Neural cell (in vitro differentiated cells): ENCODE measurements at regions not wholly inside any gene's neighbourhood (a gene's known extent, or its start where the extent isn't known, plus 50 kb on each side); places are given as distances from the start of the nearest gene placed in this dataset.
A peak's percentile ranks its signal among the peaks of the same experiment; 100 is the strongest.

Experiments
- H2AFZ ChIP-seq: fragments of 200-600, 300-800 bp; sonication (generic), shearing (Covaris generic); 2 replicates; pipeline ENCODE4 v1.6.0; 2014; ENCODE audit warnings: low read depth, mild to moderate bottlenecking, antibody characterized with exemption, low read length, moderate library complexity
- H3F3A ChIP-seq: fragments of 200-600 bp; shearing (Covaris generic); 2 replicates; pipeline ENCODE4 v1.6.1; 2016; ENCODE audit warnings: mild to moderate bottlenecking, moderate library complexity, mixed read lengths, antibody characterized with exemption, low read length; ENCODE audit not compliant: insufficient read depth, poor library complexity, severe bottlenecking
- H3K27ac ChIP-seq: fragments of 200-600, 300-800 bp; sonication (generic), shearing (Covaris generic); 2 replicates; pipeline ENCODE4 v1.5.1; 2014; ENCODE audit warnings: mild to moderate bottlenecking, low read length, moderate library complexity
- H3K27me3 ChIP-seq: fragments of 300-800, 200-600 bp; sonication (generic), shearing (Covaris generic); 2 replicates; pipeline ENCODE4 v1.6.0; 2014; ENCODE audit warnings: mild to moderate bottlenecking, low read depth, low read length, moderate library complexity; ENCODE audit not compliant: insufficient read depth
- H3K36me3 ChIP-seq: fragments of 300-800, 200-600 bp; sonication (generic), shearing (Covaris generic); 2 replicates; pipeline ENCODE4 v1.5.1; 2014; ENCODE audit warnings: mild to moderate bottlenecking, antibody characterized with exemption, low read length, moderate library complexity; ENCODE audit not compliant: insufficient read depth
- H3K4me2 ChIP-seq: fragments of 300-800, 200-600 bp; sonication (generic), shearing (Covaris generic); 2 replicates; pipeline ENCODE4 v1.6.0; 2014; ENCODE audit warnings: mild to moderate bottlenecking, low read length
- H3K4me3 ChIP-seq: fragments of 300-800, 200-600 bp; sonication (generic), shearing (Covaris generic); 2 replicates; pipeline ENCODE4 v1.5.1; 2014; ENCODE audit warnings: mild to moderate bottlenecking, low read length, moderate library complexity
- H3K79me2 ChIP-seq: fragments of 200-600 bp; shearing (Covaris generic); replicated peaks from 2 replicates; pipeline ENCODE4 v1.6.0; 2014; ENCODE audit warnings: mild to moderate bottlenecking, low read length, moderate library complexity; ENCODE audit not compliant: insufficient read depth
- H3K9ac ChIP-seq: fragments of 300-800, 200-600 bp; sonication (generic), shearing (Covaris generic); 2 replicates; pipeline ENCODE4 v1.6.1; 2016; ENCODE audit warnings: mild to moderate bottlenecking, low read length, mixed read lengths
- H3K9me2 ChIP-seq: fragments of 200-600 bp; shearing (Covaris generic); 2 replicates; pipeline ENCODE4 v1.6.1; 2016; ENCODE audit warnings: mild to moderate bottlenecking, low read length, mixed read lengths; ENCODE audit not compliant: insufficient read depth
- H3K9me3 ChIP-seq: fragments of 200-600, 300-800 bp; sonication (generic), shearing (Covaris generic); 2 replicates; pipeline ENCODE4 v1.6.1; 2016; ENCODE audit warnings: mild to moderate bottlenecking, mixed run types, low read length, moderate library complexity, mixed read lengths
- H4K20me1 ChIP-seq: fragments of 200-600 bp; shearing (Covaris generic); 2 replicates; pipeline ENCODE4 v1.6.1; 2016; ENCODE audit warnings: mild to moderate bottlenecking, mixed run types; ENCODE audit not compliant: insufficient read depth
- EP300 ChIP-seq: fragments of 450-650 bp; conservative IDR thresholded peaks from 2 replicates; pipeline ENCODE4 v1.6.1; 2014; ENCODE audit warnings: antibody characterized with exemption, mild to moderate bottlenecking, moderate library complexity; ENCODE audit not compliant: poor library complexity, severe bottlenecking
- EZH2 ChIP-seq: fragments of 200-600, 300-800 bp; shearing (Covaris generic), sonication (generic); IDR thresholded peaks from 2 replicates; pipeline ENCODE4 v1.6.1; 2014; ENCODE audit warnings: antibody characterized with exemption, low read length, borderline replicate concordance, mild to moderate bottlenecking; ENCODE audit not compliant: insufficient read depth, poor library complexity, severe bottlenecking
- MXI1 ChIP-seq: fragments of 450-650 bp; conservative IDR thresholded peaks from 2 replicates; pipeline ENCODE4 v1.6.1; 2014; ENCODE audit warnings: antibody characterized with exemption, mild to moderate bottlenecking; ENCODE audit not compliant: poor library complexity, severe bottlenecking
- POLR2AphosphoS5 ChIP-seq: IDR thresholded peaks from 2 replicates; pipeline ENCODE4 v1.6.1; 2012
- RAD21 ChIP-seq: fragments of 450-650 bp; conservative IDR thresholded peaks from 2 replicates; pipeline ENCODE4 v1.6.1; 2014; ENCODE audit warnings: antibody characterized with exemption, mild to moderate bottlenecking, moderate library complexity
- SMC3 ChIP-seq: fragments of 450-650 bp; conservative IDR thresholded peaks from 2 replicates; pipeline ENCODE4 v1.6.1; 2014; ENCODE audit warnings: antibody characterized with exemption, mild to moderate bottlenecking, moderate library complexity; ENCODE audit not compliant: poor library complexity
- TAF1 ChIP-seq: IDR thresholded peaks from 2 replicates; pipeline ENCODE4 v1.6.1; 2012; ENCODE audit warnings: low read depth
- TF ChIP-seq, protein P1 (sequence below): IDR thresholded peaks from 2 replicates; pipeline ENCODE4 v1.6.1; 2012; ENCODE audit warnings: borderline replicate concordance
- TF ChIP-seq, protein P2 (sequence below): fragments of 450-650 bp; IDR thresholded peaks from 2 replicates; pipeline ENCODE4 v1.5.1; 2014; ENCODE audit warnings: antibody characterized with exemption, mild to moderate bottlenecking, moderate library complexity; ENCODE audit not compliant: poor library complexity, severe bottlenecking

DNA sequence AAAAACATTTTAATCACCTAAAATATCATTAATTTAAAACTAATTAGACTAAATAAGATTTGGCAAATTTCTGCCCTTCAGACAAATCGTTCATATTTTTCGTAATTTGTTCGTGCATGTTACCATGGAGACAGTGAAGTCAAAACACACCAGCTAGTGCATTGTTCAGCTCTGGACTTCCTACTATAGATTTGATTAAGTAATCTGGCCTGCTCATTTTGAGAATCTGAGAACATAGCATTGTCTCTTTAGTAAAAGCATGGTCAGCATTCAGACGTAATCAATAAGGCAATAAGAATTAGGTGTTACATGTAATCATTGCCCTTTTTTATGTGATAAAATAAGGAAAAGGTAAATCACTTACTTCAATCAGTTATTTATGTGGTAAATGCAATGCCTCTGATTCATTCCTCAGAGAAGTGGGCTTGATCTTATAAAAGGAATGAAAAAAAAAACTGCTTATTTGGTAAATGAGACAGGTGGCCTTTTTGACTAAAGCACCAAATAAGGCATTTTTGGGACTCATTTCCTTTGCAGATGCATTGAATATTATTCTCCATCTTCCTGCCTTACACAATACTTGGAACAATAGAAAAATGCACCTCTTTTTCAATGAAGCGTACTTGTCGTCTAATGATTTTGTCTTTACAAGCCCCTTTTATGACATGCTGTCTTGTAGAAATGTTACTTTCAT lies 84.5 kb upstream of the FNDC3B start:
- H3K79me2 ChIP-seq: no peaks in the 10 kb centered on the region
- H3K4me2 ChIP-seq: peak overlapping the region; percentile 33
- H3K9me3 ChIP-seq: no peaks in the 10 kb centered on the region
- H2AFZ ChIP-seq: peak overlapping the region; percentile 37
- no peaks in the 10 kb centered on the region for H3F3A ChIP-seq
- no peaks in the 10 kb centered on the region for H4K20me1 ChIP-seq
- peak; percentile 29 for TF ChIP-seq EP300
- no peak for TF ChIP-seq SMC3
- no peaks in the 10 kb centered on the region for H3K36me3 ChIP-seq
- H3K4me3 ChIP-seq: no peak overlapping the region
- H3K9ac ChIP-seq: peak overlapping the region; percentile 46
- H3K27me3 ChIP-seq: no peaks in the 10 kb centered on the region
- peak overlapping the region; percentile 72 for H3K27ac ChIP-seq
- H3K9me2 ChIP-seq: no peaks in the 10 kb centered on the region

DNA sequence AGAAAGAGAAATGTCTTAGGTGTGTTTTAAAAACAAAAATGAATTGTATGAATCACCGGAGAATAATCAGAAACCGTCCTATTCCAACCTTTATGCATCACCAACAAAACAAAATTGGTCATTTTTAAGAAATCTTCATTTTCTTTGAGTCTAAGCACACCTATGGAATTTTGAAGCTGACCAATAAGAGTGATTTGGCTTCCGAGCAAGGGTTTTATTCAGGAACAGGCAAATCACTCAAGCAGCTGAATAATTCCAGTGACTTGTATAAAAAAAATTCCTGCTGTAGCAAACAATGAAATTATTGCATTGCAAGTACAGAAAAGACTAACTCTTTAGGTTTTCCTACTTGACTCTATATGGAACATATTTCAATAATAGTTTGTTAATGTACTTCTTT lies 83.8 kb upstream of the FNDC3B start:
- peak overlapping the region; percentile 13 for H3K4me2 ChIP-seq
- H3K9me3 ChIP-seq: no peaks in the 10 kb centered on the region
- H3K27ac ChIP-seq: peak overlapping the region; percentile 72

DNA sequence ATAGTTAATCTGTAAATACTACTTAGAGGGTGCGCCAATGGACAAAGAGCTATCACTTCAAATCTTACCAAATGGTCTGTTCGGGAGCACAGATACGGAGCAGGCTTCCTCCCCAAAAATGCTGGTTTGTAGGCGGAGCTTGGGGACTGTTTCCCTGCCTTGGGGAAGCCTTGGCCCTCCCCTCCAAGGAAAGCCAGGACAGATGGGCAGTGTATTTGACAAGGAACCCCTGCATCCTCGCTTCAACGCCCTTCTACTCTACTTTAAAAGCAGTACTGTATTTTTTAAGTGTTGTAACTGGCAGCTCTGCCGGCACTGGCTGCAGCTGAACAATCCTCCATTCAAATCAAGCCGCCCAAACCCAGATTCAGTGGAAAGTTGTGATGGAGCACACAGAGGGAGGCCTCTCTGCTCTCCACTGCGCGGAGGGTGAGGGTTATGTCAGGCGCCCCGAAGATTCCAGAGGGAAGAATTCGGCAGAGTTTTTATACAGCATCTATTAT lies 83.1 kb upstream of the FNDC3B start:
- H3K9me3 ChIP-seq: no peaks in the 10 kb centered on the region
- H3K4me2 ChIP-seq: no peak overlapping the region
- no peaks in the 10 kb centered on the region for H3K9me2 ChIP-seq
- H3K27ac ChIP-seq: no peak overlapping the region
- no peaks in the 10 kb centered on the region for H4K20me1 ChIP-seq
- no peak overlapping the region for H3K4me3 ChIP-seq
- H3K9ac ChIP-seq: no peak overlapping the region
- no peaks in the 10 kb centered on the region for H3K36me3 ChIP-seq
- no peaks in the 10 kb centered on the region for H3K79me2 ChIP-seq
- H3K27me3 ChIP-seq: no peaks in the 10 kb centered on the region
- no peak overlapping the region for H2AFZ ChIP-seq
- TF ChIP-seq RAD21 (no peak), TAF1 (no peak), POLR2AphosphoS5 (no peak), SMC3 (no peak), MXI1 (no peak), EZH2 (no peak), EP300 (no peak)
- TF ChIP-seq, protein P1, sequence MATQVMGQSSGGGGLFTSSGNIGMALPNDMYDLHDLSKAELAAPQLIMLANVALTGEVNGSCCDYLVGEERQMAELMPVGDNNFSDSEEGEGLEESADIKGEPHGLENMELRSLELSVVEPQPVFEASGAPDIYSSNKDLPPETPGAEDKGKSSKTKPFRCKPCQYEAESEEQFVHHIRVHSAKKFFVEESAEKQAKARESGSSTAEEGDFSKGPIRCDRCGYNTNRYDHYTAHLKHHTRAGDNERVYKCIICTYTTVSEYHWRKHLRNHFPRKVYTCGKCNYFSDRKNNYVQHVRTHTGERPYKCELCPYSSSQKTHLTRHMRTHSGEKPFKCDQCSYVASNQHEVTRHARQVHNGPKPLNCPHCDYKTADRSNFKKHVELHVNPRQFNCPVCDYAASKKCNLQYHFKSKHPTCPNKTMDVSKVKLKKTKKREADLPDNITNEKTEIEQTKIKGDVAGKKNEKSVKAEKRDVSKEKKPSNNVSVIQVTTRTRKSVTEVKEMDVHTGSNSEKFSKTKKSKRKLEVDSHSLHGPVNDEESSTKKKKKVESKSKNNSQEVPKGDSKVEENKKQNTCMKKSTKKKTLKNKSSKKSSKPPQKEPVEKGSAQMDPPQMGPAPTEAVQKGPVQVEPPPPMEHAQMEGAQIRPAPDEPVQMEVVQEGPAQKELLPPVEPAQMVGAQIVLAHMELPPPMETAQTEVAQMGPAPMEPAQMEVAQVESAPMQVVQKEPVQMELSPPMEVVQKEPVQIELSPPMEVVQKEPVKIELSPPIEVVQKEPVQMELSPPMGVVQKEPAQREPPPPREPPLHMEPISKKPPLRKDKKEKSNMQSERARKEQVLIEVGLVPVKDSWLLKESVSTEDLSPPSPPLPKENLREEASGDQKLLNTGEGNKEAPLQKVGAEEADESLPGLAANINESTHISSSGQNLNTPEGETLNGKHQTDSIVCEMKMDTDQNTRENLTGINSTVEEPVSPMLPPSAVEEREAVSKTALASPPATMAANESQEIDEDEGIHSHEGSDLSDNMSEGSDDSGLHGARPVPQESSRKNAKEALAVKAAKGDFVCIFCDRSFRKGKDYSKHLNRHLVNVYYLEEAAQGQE: no peak
- TF ChIP-seq, protein P2, sequence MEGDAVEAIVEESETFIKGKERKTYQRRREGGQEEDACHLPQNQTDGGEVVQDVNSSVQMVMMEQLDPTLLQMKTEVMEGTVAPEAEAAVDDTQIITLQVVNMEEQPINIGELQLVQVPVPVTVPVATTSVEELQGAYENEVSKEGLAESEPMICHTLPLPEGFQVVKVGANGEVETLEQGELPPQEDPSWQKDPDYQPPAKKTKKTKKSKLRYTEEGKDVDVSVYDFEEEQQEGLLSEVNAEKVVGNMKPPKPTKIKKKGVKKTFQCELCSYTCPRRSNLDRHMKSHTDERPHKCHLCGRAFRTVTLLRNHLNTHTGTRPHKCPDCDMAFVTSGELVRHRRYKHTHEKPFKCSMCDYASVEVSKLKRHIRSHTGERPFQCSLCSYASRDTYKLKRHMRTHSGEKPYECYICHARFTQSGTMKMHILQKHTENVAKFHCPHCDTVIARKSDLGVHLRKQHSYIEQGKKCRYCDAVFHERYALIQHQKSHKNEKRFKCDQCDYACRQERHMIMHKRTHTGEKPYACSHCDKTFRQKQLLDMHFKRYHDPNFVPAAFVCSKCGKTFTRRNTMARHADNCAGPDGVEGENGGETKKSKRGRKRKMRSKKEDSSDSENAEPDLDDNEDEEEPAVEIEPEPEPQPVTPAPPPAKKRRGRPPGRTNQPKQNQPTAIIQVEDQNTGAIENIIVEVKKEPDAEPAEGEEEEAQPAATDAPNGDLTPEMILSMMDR: no peak
- no peaks in the 10 kb centered on the region for H3F3A ChIP-seq

More for the DNA sequence above, 83.8 kb upstream of the FNDC3B start:
- Histone ChIP-seq H3K9me2 (no peaks in the 10 kb centered on the region), H3K79me2 (no peaks in the 10 kb centered on the region), H3K9ac (peak overlapping the region; percentile 46), H3K36me3 (no peaks in the 10 kb centered on the region), H2AFZ (peak overlapping the region; percentile 37), H3K4me3 (no peak overlapping the region), H3F3A (no peaks in the 10 kb centered on the region), H3K27me3 (no peaks in the 10 kb centered on the region), H4K20me1 (no peaks in the 10 kb centered on the region)
- TF ChIP-seq POLR2AphosphoS5 (no peak), TAF1 (no peak), RAD21 (no peak), SMC3 (no peak), EP300 (no peak)
- TF ChIP-seq, protein P2: no peak
